T-helper 17 cell (primary cell): ENCODE measurements at regions not wholly inside any gene's neighbourhood (a gene's known extent, or its start where the extent isn't known, plus 50 kb on each side); places are given as distances from the start of the nearest gene placed in this dataset.
"Not testable (repeated sequence)": the region's sequence is repeated elsewhere in the genome, so short reads cannot be mapped to it uniquely, and the experiment has no call there.

Experiments
- ATAC-seq: fragments of 150-1000 bp; cut with Tn5 transposase; 2 replicates; pipeline ENCODE4 v1.10.0; 2021; ENCODE audit warnings: mild to moderate bottlenecking, moderate library complexity
- DNase-seq, 3 donors: peaks; one replicate each; pipeline versions ENCODE4 v3.0.0 to v3.0.0-alpha.2; 2020 to 2021
- H3K9me3 ChIP-seq: one replicate; pipeline ENCODE4 v1.7.0; 2013; ENCODE audit warnings: low read length, mild to moderate bottlenecking; ENCODE audit not compliant: control insufficient read depth, poor library complexity, severe bottlenecking
- H3K27ac Mint-ChIP-seq: one replicate; pipeline ENCODE4 v1.8.0; 2022; ENCODE audit warnings: mild to moderate bottlenecking, moderate library complexity, mixed read lengths
- H3K27me3 Mint-ChIP-seq: one replicate; pipeline ENCODE4 v1.8.0; 2022; ENCODE audit warnings: mixed read lengths
- H3K36me3 Mint-ChIP-seq: one replicate; pipeline ENCODE4 v1.8.0; 2022; ENCODE audit warnings: low read depth, mixed read lengths
- H3K4me1 Mint-ChIP-seq: one replicate; pipeline ENCODE4 v1.8.0; 2022; ENCODE audit warnings: mild to moderate bottlenecking, mixed read lengths
- H3K4me3 Mint-ChIP-seq: one replicate; pipeline ENCODE4 v1.8.0; 2022; ENCODE audit warnings: mild to moderate bottlenecking, moderate library complexity, mixed read lengths

DNA sequence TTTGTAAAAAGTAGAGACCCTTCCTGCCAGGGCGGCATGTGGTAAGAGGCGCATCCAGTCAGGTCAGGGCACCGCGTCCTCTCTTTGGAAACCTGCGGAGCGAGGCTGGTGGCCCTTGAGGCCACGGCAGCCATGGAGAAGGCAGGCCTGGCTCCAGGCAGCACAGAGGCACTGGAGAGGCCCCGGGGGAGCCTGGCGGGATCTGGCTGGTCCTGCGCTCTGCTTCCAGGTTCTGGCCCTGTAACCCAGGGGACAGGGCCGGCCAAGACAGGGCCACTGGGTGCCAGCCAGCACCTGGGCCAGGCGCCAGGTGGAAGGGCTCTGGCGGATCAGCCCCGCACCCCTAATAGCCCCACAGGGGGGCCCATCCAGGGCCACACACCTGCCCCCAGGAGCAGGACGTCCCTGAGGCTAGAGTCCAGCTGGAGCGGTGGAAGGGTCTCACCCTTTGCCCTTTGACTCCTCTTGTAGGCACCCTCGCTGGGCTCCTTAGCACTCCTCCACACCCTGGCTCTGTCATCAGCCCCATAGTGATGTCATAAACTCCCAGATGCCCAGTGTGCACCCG lies 272.4 kb upstream of the NRSN1 start:
- not testable (repeated sequence) for H3K36me3 Mint-ChIP-seq, H3K27me3 Mint-ChIP-seq, ATAC-seq, DNase-seq, H3K9me3 ChIP-seq, H3K4me1 Mint-ChIP-seq, H3K27ac Mint-ChIP-seq, H3K4me3 Mint-ChIP-seq

- ATAC-seq, H3K27ac Mint-ChIP-seq, H3K27me3 Mint-ChIP-seq, H3K4me3 Mint-ChIP-seq, H3K9me3 ChIP-seq, DNase-seq, H3K36me3 Mint-ChIP-seq, H3K4me1 Mint-ChIP-seq: not testable (repeated sequence)
Measured at GRCh38 chr6:23854154-23854553, 271.9 kb upstream of the NRSN1 start.

- no peaks in the 10 kb centered on the region for H3K9me3 ChIP-seq
- ATAC-seq (no peak), DNase-seq (no peak)
- no peak overlapping the region for H3K27ac Mint-ChIP-seq
- no peaks in the 10 kb centered on the region for H3K4me1 Mint-ChIP-seq
- no peaks in the 10 kb centered on the region for H3K36me3 Mint-ChIP-seq
- no peaks in the 10 kb centered on the region for H3K27me3 Mint-ChIP-seq
- H3K4me3 Mint-ChIP-seq = no peak overlapping the region
Measured at GRCh38 chr6:23855497-23856116, 270.4 kb upstream of the NRSN1 start.

DNA sequence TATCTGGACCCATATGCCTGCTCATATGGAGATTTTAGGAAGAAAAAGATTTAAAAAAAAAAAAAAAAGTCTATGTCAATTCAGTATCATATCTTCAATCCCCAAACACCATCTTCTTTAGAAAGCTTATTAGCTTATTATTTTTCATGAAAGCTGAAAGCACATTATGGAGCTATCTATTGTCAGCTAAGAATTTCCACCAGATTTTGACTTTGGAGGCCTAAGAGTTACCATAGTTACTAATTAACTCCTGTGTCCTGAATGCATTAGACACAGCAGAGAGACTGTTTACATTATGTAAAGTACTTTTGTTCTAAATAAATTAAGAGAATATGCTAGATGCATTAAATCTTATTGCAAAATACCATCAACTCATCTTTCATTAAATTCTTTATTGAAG lies 255.5 kb upstream of the NRSN1 start:
- DNase-seq (no peak), ATAC-seq (no peak)
- Mint-ChIP-seq H3K27ac (no peak overlapping the region), H3K4me3 (no peak overlapping the region), H3K36me3 (no peaks in the 10 kb centered on the region), H3K27me3 (no peaks in the 10 kb centered on the region), H3K4me1 (no peaks in the 10 kb centered on the region)
- H3K9me3 ChIP-seq = no peaks in the 10 kb centered on the region

DNA sequence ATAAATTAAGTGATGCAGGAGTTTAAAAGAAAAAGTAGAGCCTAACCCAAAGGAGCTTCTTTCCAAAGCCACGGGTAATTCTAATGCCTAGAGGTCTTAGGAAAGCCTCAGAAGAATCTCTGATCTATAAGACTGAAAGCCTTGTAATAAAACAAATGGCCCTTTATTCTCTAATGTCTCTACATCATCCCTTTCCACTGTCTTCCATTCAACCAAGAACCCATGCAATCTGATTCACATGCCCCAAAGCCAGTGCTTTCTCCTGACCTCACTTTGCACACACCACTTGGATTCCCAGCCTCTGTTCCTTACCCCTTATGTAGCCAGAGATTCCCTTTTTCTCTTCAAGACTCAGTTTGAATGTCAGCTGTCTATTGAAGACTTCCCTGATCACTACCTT lies 252.9 kb upstream of the NRSN1 start:
- no peak for DNase-seq

DNA sequence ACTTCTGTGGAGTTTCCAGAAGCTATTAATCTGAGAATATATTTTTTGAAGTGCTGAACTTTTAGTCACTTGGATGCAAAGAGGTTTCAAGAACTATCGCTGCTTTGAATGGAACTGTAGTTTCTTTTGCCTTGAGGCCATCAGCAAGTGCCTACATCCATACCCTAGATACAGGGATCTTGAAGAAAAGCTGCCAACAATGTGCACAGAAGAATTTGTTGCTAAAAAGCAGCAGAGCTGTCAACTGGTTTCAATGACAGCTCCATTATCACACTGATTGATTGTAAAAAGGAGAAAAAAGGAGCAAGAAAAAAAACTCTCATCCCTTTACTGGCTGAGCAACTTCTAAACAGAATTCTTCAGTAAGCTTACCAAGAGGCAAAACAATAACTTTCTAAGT lies 251.0 kb upstream of the NRSN1 start:
- H3K27ac Mint-ChIP-seq = no peak overlapping the region
- no peaks in the 10 kb centered on the region for H3K36me3 Mint-ChIP-seq
- no peaks in the 10 kb centered on the region for H3K9me3 ChIP-seq
- no peak overlapping the region for H3K4me3 Mint-ChIP-seq
- DNase-seq (no peak), ATAC-seq (no peak)
- H3K27me3 Mint-ChIP-seq = no peaks in the 10 kb centered on the region
- H3K4me1 Mint-ChIP-seq = no peaks in the 10 kb centered on the region

More for the DNA sequence above, 252.9 kb upstream of the NRSN1 start:
- ATAC-seq = no peak
- H3K27me3 Mint-ChIP-seq = no peaks in the 10 kb centered on the region
- H3K4me3 Mint-ChIP-seq = no peak overlapping the region
- no peaks in the 10 kb centered on the region for H3K36me3 Mint-ChIP-seq
- H3K4me1 Mint-ChIP-seq = no peaks in the 10 kb centered on the region
- H3K27ac Mint-ChIP-seq = no peak overlapping the region
- no peaks in the 10 kb centered on the region for H3K9me3 ChIP-seq

DNA sequence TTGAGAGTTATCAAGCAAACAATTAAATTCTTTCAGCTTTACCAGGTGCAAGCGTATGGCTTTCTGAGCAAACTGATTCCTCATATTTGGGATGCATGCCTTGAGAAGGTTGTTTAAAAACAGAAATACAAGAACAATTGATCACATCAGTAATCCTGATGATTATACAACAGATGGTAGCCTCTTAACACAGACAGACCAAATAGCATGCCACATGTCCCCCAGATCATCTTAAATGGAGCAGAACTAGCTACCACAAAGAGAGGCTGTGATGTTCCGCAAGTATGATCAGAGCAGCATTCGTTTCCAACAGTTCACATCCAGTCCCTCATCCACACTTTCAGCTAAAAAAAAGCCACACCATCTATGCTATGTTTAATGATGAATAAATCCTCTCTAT lies 246.2 kb upstream of the NRSN1 start:
- no peaks in the 10 kb centered on the region for H3K9me3 ChIP-seq

DNA sequence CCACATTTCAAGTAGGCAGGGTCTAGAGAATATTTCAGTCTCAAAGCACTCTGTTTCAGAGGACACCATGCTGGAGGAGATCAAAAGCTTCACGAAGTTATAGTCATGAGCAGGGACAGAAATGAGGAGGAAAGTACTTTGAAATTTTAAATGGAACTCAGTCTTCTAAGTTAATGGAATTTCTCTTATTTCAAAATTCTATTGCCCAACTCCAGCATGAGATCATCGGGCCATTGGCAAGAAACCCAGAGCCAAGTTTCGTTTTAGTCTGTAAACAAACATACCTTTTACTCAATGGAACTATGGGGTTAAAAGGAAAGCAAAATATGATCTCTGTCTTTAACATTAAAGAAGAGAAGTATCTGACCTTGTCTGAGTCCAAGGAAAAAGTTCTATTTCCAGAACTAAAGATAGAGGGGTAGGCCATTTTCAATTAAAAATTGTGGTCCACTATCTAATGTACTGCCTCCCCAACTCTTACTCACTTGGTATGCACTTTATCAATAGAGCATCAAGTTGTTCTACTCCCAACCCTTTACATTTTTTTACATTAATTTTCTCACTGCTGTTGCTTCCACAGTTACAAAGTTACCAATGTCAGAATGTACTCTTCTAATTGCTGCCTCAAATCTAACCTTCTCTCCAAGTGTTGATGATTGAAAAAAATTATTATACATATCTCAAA lies 235.3 kb upstream of the NRSN1 start:
- DNase-seq (no peak), ATAC-seq (no peak)

More for the DNA sequence above, 246.2 kb upstream of the NRSN1 start:
- H3K27me3 Mint-ChIP-seq = no peaks in the 10 kb centered on the region
- DNase-seq (no peak), ATAC-seq (no peak)
- H3K4me3 Mint-ChIP-seq = no peak overlapping the region
- no peak overlapping the region for H3K27ac Mint-ChIP-seq
- H3K4me1 Mint-ChIP-seq = no peaks in the 10 kb centered on the region
- no peaks in the 10 kb centered on the region for H3K36me3 Mint-ChIP-seq

GRCh38 chr6:23905133-23905815 lies 220.7 kb upstream of the NRSN1 start:
- no peak overlapping the region for H3K27ac Mint-ChIP-seq
- H3K27me3 Mint-ChIP-seq = no peaks in the 10 kb centered on the region
- no peak for ATAC-seq
- no peak for DNase-seq
- no peaks in the 10 kb centered on the region for H3K9me3 ChIP-seq
- no peak overlapping the region for H3K4me3 Mint-ChIP-seq
- no peaks in the 10 kb centered on the region for H3K36me3 Mint-ChIP-seq
- H3K4me1 Mint-ChIP-seq = no peaks in the 10 kb centered on the region

More for the DNA sequence above, 235.3 kb upstream of the NRSN1 start:
- Mint-ChIP-seq H3K4me3 (no peak overlapping the region), H3K36me3 (no peaks in the 10 kb centered on the region), H3K4me1 (no peaks in the 10 kb centered on the region), H3K27me3 (no peaks in the 10 kb centered on the region), H3K27ac (no peak overlapping the region)
- H3K9me3 ChIP-seq = no peaks in the 10 kb centered on the region

- Mint-ChIP-seq H3K4me1 (no peaks in the 10 kb centered on the region), H3K36me3 (peaks cover 2% of the 10 kb centered on the region), H3K4me3 (no peak overlapping the region), H3K27me3 (no peaks in the 10 kb centered on the region), H3K27ac (no peak overlapping the region)
- H3K9me3 ChIP-seq = no peaks in the 10 kb centered on the region
- ATAC-seq = no peak
- no peak for DNase-seq
Measured at GRCh38 chr6:23910420-23910819, 215.6 kb upstream of the NRSN1 start.

DNA sequence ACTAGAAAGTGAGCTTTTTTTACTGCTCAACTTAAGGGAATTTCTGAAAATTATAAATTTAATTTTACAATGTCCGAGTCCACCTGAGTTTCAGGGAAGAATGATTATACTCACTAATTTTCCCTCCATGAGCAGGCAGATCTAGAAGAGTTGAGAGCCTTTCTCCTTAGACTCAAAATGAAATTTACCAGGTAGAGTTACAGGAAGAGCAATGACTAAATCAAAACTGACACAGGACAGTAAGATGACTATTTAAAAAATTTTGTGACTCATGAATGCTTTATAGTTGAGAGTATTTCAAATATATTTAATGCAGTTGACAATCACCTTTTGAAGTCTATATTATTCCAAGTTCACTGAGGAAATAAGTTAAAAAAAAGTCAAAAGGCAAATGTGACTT lies 198.1 kb upstream of the NRSN1 start:
- Mint-ChIP-seq H3K4me1 (no peaks in the 10 kb centered on the region), H3K4me3 (no peak overlapping the region)

DNA sequence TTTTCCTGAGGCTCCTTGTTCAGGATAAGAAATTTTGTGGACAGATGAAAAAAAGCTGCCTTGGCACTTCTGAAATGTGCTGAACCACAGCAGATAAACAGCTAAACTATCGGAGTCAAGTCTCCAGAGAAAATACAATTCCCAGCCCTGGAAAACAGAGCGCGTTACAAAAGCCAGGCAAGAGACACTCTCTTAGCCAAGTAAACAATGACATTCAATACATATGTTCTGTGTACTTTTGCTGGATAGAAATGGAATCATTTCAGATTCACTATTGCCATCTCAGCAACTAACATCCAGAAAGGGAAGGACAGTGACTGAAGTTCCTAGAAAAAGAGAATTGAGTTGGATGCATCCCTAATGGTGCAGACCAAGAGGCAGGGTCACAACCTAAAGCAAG lies 196.8 kb upstream of the NRSN1 start:
- ATAC-seq = no peak
- no peak overlapping the region for H3K4me3 Mint-ChIP-seq
- no peaks in the 10 kb centered on the region for H3K27me3 Mint-ChIP-seq
- DNase-seq = no peak
- H3K27ac Mint-ChIP-seq = no peak overlapping the region
- no peaks in the 10 kb centered on the region for H3K4me1 Mint-ChIP-seq
- no peaks in the 10 kb centered on the region for H3K9me3 ChIP-seq
- H3K36me3 Mint-ChIP-seq = no peaks in the 10 kb centered on the region

More for the DNA sequence above, 198.1 kb upstream of the NRSN1 start:
- Mint-ChIP-seq H3K27me3 (no peaks in the 10 kb centered on the region), H3K36me3 (no peaks in the 10 kb centered on the region), H3K27ac (no peak overlapping the region)
- ATAC-seq (no peak), DNase-seq (no peak)
- no peaks in the 10 kb centered on the region for H3K9me3 ChIP-seq

- Mint-ChIP-seq H3K27ac (no peak overlapping the region), H3K4me3 (no peak overlapping the region), H3K36me3 (no peaks in the 10 kb centered on the region), H3K4me1 (no peaks in the 10 kb centered on the region), H3K27me3 (no peaks in the 10 kb centered on the region)
- H3K9me3 ChIP-seq = no peaks in the 10 kb centered on the region
- ATAC-seq (no peak), DNase-seq (no peak)
Measured at GRCh38 chr6:23940466-23940865, 185.5 kb upstream of the NRSN1 start.
